ENCODE measurements at regions not wholly inside any gene's neighbourhood (a gene's known extent, or its start where the extent isn't known, plus 50 kb on each side); places are given as distances from the start of the nearest gene placed in this dataset.

DNA sequence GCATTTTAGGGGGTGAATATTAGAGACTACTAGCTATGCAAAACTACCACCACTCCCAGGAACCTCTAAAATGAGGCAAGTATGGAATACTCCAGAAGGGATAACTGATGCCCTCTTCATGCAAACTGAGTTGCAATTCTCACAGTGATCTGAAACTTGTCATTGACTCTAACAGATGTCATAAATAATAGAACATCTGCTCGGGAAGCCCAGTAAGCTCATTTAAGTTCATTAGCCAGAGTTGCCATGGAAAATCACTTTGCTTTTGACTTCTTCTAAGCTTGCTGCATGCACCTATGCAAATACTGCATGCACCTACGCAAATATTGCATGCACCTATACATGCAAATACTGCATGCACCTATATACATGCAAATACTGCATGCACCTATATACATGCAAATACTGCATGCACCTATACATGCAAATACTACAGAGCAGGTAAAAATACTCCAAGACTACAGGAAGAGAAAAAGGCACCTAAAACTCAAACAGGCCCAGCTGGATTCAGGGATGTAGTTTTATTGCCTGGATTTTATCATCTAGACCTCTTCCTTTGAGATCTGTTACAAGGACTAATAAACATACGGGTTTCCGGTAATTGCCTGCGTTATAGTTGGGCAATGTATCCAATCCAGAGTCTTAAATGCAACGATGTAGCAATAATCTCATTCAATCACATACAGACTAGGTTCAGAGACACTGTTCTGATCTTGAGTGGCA lies 1061.1 kb upstream of the AUTS2 start:
- H3K27ac ChIP-seq, result peak overlapping the region; percentile 48
- TF ChIP-seq CTCF (conservative IDR thresholded peaks at IDR 0.05), result no peak

- TF ChIP-seq CTCF (conservative IDR thresholded peaks at IDR 0.05), result peak; percentile 51
- H3K27ac ChIP-seq, result peak overlapping the region; percentile 48
Measured at GRCh38 chr7:68537774-68538071, 1060.6 kb upstream of the AUTS2 start.

GRCh38 chr7:68542831-68543230 lies 1055.4 kb upstream of the AUTS2 start:
- no peak overlapping the region for H3K27ac ChIP-seq
- no peak for TF ChIP-seq CTCF (conservative IDR thresholded peaks at IDR 0.05)

- no peak overlapping the region for H3K27ac ChIP-seq
- no peak for TF ChIP-seq CTCF (conservative IDR thresholded peaks at IDR 0.05)
Measured at GRCh38 chr7:68544851-68545250, 1053.4 kb upstream of the AUTS2 start.

DNA sequence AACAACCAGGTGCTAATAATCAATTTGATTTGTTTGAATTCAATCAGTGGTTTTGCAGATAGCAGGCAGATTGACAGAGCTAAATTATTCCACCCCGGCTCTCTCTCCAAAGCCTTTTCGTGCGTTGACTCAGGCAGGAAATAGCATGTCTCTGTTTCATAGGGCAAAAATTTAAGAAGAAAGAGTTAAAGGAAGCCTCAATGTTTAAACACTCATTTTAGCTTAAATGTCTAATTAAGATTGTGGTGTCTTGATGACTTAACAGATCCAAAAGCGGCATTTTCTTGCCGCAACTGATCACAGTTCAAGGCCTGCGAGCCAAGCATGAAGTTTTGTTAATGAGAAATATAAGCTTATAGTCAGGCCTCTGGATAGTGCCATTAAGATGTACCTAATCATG lies 1051.1 kb upstream of the AUTS2 start:
- no peak for TF ChIP-seq CTCF (conservative IDR thresholded peaks at IDR 0.05)
- H3K27ac ChIP-seq, result no peak overlapping the region

DNA sequence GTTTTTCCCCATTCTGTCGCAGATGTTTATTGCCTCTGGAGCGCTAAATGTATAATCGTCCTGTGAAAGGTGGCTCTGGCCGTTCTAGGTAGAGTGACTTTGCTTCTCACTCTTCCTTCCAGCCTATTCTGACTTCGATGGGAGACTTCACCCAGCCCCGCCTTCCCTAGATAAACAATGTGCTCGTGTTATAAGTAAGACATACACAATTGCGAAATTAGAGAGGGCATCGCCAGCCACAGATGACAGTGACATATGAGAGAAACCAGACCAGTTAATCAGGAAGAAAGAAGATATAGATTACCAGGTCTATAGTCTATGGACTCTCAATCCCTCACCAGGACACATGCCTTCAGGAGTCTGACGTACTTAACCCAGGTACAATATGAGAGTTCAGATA lies 1050.5 kb upstream of the AUTS2 start:
- no peak overlapping the region for H3K27ac ChIP-seq
- TF ChIP-seq CTCF (conservative IDR thresholded peaks at IDR 0.05), result no peak

GRCh38 chr7:68550027-68550426 lies 1048.2 kb upstream of the AUTS2 start:
- TF ChIP-seq CTCF (conservative IDR thresholded peaks at IDR 0.05), result no peak

More at GRCh38 chr7:68550027-68550426, 1048.2 kb upstream of the AUTS2 start:
- H3K27ac ChIP-seq, result no peak overlapping the region

Measured in VCaP (cell line).